ENCODE measurements at regions not wholly inside any gene's neighbourhood (a gene's known extent, or its start where the extent isn't known, plus 50 kb on each side); places are given as distances from the start of the nearest gene placed in this dataset.

GRCh38 chr12:108054496-108054895 lies 74.6 kb upstream of the WSCD2 start:
- Histone ChIP-seq H3K4me1 (ENCODE audit: control insufficient read depth in 4 of 4, insufficient read depth in 4 of 4, low read length in 3 of 4) (no peaks in the 10 kb centered on the region), H3K36me3 (ENCODE audit: control insufficient read depth in 4 of 4, insufficient read depth in 3 of 4, low read depth in 1 of 4, low read length in 3 of 4) (no peaks in the 10 kb centered on the region), H3K9ac (ENCODE audit: low read depth in 1 of 2, low read length in 2 of 2) (no peak overlapping the region)

GRCh38 chr12:108055141-108055540 lies 73.9 kb upstream of the WSCD2 start:
- Histone ChIP-seq H3K4me1 (ENCODE audit: control insufficient read depth in 4 of 4, insufficient read depth in 4 of 4, low read length in 3 of 4) (no peaks in the 10 kb centered on the region), H3K36me3 (ENCODE audit: control insufficient read depth in 4 of 4, insufficient read depth in 3 of 4, low read depth in 1 of 4, low read length in 3 of 4) (no peaks in the 10 kb centered on the region), H3K27ac (ENCODE audit: low read depth in 1 of 2, low read length in 2 of 2) (no peak overlapping the region), H3K4me3 (ENCODE audit: low read depth in 1 of 3, low read length in 3 of 3) (no peak overlapping the region), H3K27me3 (ENCODE audit: control insufficient read depth in 4 of 4, insufficient read depth in 4 of 4, low read length in 3 of 4) (peaks cover 0 to 11% (median 1%) of the 10 kb centered on the region in 4 donors), H3K9ac (ENCODE audit: low read depth in 1 of 2, low read length in 2 of 2) (no peak overlapping the region), H3K9me3 (ENCODE audit: control insufficient read depth in 4 of 4, low read length in 3 of 4) (no peaks in the 10 kb centered on the region)
- no peak for DNase-seq (ENCODE audit: low spot score)
- WGBS: 60% methylated on average over 3 of the region's 3 CpGs
- TF ChIP-seq CTCF (IDR thresholded peaks at IDR 0.05; ENCODE audit: low read depth, low read length, missing input control) (no peak), RXRA (IDR thresholded peaks at IDR 0.05) (no peak), EGR1 (IDR thresholded peaks at IDR 0.05; ENCODE audit: low read depth in 2 of 2) (no peak), ATF3 (IDR thresholded peaks at IDR 0.05) (no peak), GABPA (IDR thresholded peaks at IDR 0.05 in 1 of 2, conservative IDR thresholded peaks at IDR 0.05 in 1 of 2) (no peak), MAX (IDR thresholded peaks at IDR 0.05) (no peak), FOXA1 (IDR thresholded peaks at IDR 0.05) (no peak), SP1 (IDR thresholded peaks at IDR 0.05) (no peak)

More at GRCh38 chr12:108054496-108054895, 74.6 kb upstream of the WSCD2 start:
- Histone ChIP-seq H3K27me3 (ENCODE audit: control insufficient read depth in 4 of 4, insufficient read depth in 4 of 4, low read length in 3 of 4) (peaks cover 0 to 8% (median 1%) of the 10 kb centered on the region in 4 donors), H3K27ac (ENCODE audit: low read depth in 1 of 2, low read length in 2 of 2) (no peak overlapping the region), H3K4me3 (ENCODE audit: low read depth in 1 of 3, low read length in 3 of 3) (no peak overlapping the region), H3K9me3 (ENCODE audit: control insufficient read depth in 4 of 4, low read length in 3 of 4) (no peaks in the 10 kb centered on the region)
- no peak for DNase-seq (ENCODE audit: low spot score)
- TF ChIP-seq GABPA (IDR thresholded peaks at IDR 0.05 in 1 of 2, conservative IDR thresholded peaks at IDR 0.05 in 1 of 2): no peak
- no peak for TF ChIP-seq ZBTB33 (IDR thresholded peaks at IDR 0.05)
- no peak for TF ChIP-seq MAX (IDR thresholded peaks at IDR 0.05)
- no peak for TF ChIP-seq JUND (IDR thresholded peaks at IDR 0.05)
- TF ChIP-seq NR2F2 (IDR thresholded peaks at IDR 0.05): no peak
- no peak for TF ChIP-seq REST (IDR thresholded peaks at IDR 0.05)
- TF ChIP-seq FOXA2 (IDR thresholded peaks at IDR 0.05): no peak
- no peak for TF ChIP-seq EGR1 (IDR thresholded peaks at IDR 0.05; ENCODE audit: low read depth in 2 of 2)
- TF ChIP-seq RXRA (IDR thresholded peaks at IDR 0.05): no peak
- no peak for TF ChIP-seq YY1 (IDR thresholded peaks at IDR 0.05)
- no peak for TF ChIP-seq SP1 (IDR thresholded peaks at IDR 0.05)
- no peak for TF ChIP-seq TAF1 (conservative IDR thresholded peaks at IDR 0.05)
- WGBS: 63% methylated on average over 2 of the region's 2 CpGs
